Upper lobe of right lung (tissue), 1 donor: ENCODE measurements at regions not wholly inside any gene's neighbourhood (a gene's known extent, or its start where the extent isn't known, plus 50 kb on each side); places are given as distances from the start of the nearest gene placed in this dataset.

ENCODE experiments used
- ATAC-seq: fragments of 200-7000 bp; cut with Tn5 transposase; one replicate; pipeline ENCODE4 v1.9.1; 2020; ENCODE audit warnings: mild to moderate bottlenecking, moderate library complexity
- DNase-seq: peaks from one replicate; pipeline ENCODE4 v3.0.0-alpha.2; 2020
- H3K27ac ChIP-seq: fragments of 200-600 bp; one replicate; pipeline ENCODE4 v1.8.0; 2022
- H3K27me3 ChIP-seq: fragments of 200-600 bp; one replicate; pipeline ENCODE4 v1.8.0; 2022; ENCODE audit warnings: mild to moderate bottlenecking
- H3K36me3 ChIP-seq: fragments of 200-600 bp; one replicate; pipeline ENCODE4 v1.8.0; 2022
- H3K4me1 ChIP-seq: fragments of 200-600 bp; one replicate; pipeline ENCODE4 v1.8.0; 2022
- H3K4me3 ChIP-seq: fragments of 200-600 bp; one replicate; pipeline ENCODE4 v1.8.0; 2022; ENCODE audit warnings: mild to moderate bottlenecking
- H3K9me3 ChIP-seq: fragments of 200-600 bp; one replicate; pipeline ENCODE4 v1.8.0; 2022
- CTCF ChIP-seq: fragments of 200-600 bp; IDR thresholded peaks from one replicate; pipeline ENCODE4 v1.8.0; 2022; ENCODE audit warnings: antibody characterized with exemption
- intact Hi-C: fragments of 100-400 bp; cut with DNase I; formaldehyde crosslinking; loops from one replicate; pipeline ENCODE4 v1.11.0; 2022
- donor health status: DM: no; HTN: yes; CAD: no; lungs with severe emphysema.

DNA sequence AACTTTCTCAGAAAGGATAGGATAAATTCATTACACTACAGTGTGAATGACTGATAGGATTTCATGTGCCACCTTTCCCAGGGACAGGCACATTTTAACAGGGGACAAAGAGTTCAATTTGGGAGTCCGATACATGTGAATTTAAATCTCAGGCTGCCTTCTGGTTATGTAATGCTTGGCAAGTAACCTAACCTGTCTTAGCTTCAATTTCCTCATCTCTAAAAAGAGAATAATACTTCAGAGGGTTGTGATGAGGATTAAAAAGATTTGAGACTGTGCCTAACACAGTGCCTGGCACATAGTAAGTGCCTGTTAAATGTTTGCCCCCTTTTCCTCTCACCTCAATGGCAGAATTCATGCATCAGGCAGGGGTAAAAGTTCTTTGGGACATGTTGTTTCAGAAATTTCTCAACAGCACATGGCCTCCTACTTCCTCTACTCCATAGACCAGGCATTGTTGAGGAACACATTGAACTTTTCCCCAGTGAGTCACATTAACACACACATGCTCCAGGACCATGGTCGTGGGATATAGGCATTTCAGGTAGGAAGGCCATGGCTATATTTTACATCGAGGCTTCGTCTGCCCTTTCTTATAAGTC, 94.6 kb upstream of the EGFLAM start:
- H3K27ac ChIP-seq = no peak overlapping the region
- no peak for TF ChIP-seq CTCF
- H3K4me3 ChIP-seq = no peak overlapping the region
- ATAC-seq = no peak
- H3K27me3 ChIP-seq = no peaks in the 10 kb centered on the region
- H3K4me1 ChIP-seq = no peaks in the 10 kb centered on the region
- H3K9me3 ChIP-seq = no peaks in the 10 kb centered on the region
- intact Hi-C loops = no loop called here
- H3K36me3 ChIP-seq = no peaks in the 10 kb centered on the region
- DNase-seq = no peak

- no peak for DNase-seq
- no peak for TF ChIP-seq CTCF
These were observed 95.7 kb upstream of the EGFLAM start for GRCh38 chr5:38162625-38163024.

DNA sequence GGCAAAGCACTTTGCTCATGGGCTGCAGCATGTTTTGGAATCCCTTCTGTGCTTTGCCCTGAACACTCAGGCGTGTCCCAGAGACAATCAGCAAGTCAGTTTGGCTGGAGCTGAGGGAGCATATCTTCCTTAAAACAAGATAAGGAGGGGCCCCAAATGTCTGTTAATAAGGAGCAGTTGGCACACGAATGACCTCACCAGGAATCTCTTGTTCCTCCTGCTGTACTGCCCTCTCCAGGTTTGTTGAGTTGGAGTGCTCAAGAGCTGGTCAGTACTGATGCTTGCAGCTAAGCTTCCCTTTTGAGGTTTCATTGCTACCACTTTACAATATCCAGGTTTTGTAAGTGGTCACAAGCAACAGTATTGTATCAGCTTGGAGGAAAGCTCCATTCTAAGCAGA, 101.3 kb upstream of the EGFLAM start:
- DNase-seq (no peak), ATAC-seq (no peak)
- Histone ChIP-seq H3K4me3 (no peak overlapping the region), H3K9me3 (no peaks in the 10 kb centered on the region), H3K27me3 (no peaks in the 10 kb centered on the region), H3K27ac (no peak overlapping the region), H3K4me1 (no peaks in the 10 kb centered on the region), H3K36me3 (no peaks in the 10 kb centered on the region)
- TF ChIP-seq CTCF = no peak
- intact Hi-C loops = no loop called here

More at GRCh38 chr5:38162625-38163024, 95.7 kb upstream of the EGFLAM start:
- H3K27me3 ChIP-seq = no peaks in the 10 kb centered on the region
- no peak for ATAC-seq
- no peak overlapping the region for H3K4me3 ChIP-seq
- no peaks in the 10 kb centered on the region for H3K9me3 ChIP-seq
- H3K27ac ChIP-seq = no peak overlapping the region
- no peaks in the 10 kb centered on the region for H3K36me3 ChIP-seq
- H3K4me1 ChIP-seq = no peaks in the 10 kb centered on the region
- intact Hi-C loops = no loop called here

- no peak for ATAC-seq
These were observed 103.6 kb upstream of the EGFLAM start for GRCh38 chr5:38154615-38155204.

DNA sequence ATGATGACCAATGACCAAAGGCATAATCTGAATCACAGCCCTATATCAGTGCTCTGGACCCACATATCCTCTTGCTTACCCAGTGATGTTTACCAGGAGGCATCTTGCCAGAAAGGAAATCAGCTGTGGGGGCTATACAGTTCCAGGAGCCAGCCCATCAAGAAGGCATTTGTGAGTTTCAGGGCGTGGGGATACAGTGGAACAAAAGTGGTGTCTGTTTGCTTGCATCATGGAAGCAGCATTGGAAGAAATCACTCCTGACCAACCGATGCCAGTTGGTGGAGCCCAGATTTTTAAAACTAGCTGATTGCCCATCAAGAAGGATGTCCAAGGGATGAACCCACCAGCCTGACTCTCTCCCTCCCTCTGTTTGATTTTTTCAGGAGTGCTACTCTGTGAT, 106.5 kb upstream of the EGFLAM start:
- Histone ChIP-seq H3K9me3 (no peaks in the 10 kb centered on the region), H3K4me1 (no peaks in the 10 kb centered on the region), H3K27ac (no peak overlapping the region), H3K36me3 (no peaks in the 10 kb centered on the region), H3K27me3 (peaks cover 5% of the 10 kb centered on the region), H3K4me3 (no peak overlapping the region)
- no peak for ATAC-seq
- no peak for DNase-seq
- TF ChIP-seq CTCF = no peak
- intact Hi-C loops = no loop called here

More at GRCh38 chr5:38154615-38155204, 103.6 kb upstream of the EGFLAM start:
- H3K4me1 ChIP-seq = no peaks in the 10 kb centered on the region
- DNase-seq = no peak
- no peaks in the 10 kb centered on the region for H3K9me3 ChIP-seq
- TF ChIP-seq CTCF = no peak
- H3K27ac ChIP-seq = no peak overlapping the region
- H3K27me3 ChIP-seq = peaks cover 5% of the 10 kb centered on the region
- intact Hi-C loops = no loop called here
- H3K4me3 ChIP-seq = no peak overlapping the region
- no peaks in the 10 kb centered on the region for H3K36me3 ChIP-seq
